ENCODE measurements at regions not wholly inside any gene's neighbourhood (a gene's known extent, or its start where the extent isn't known, plus 50 kb on each side); places are given as distances from the start of the nearest gene placed in this dataset.

DNA sequence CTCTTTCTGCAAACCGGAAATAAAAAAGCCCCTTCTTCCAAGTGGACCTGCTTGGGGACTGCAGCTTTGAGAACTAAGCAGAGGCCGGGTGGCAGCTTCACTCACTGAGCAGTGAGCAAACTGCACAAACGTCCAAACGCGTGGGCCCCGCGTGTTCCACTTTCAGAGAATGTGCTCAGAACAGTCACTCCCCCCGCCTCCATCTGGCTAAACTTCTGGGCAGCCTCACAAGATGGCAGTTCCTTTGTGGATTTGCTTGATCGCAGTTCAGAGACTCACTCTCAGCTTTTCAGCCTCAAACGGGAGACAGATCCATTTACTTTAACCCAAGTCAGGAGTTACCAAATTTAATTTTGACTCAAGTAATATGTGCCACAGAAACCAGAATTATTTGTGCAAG lies 216.6 kb downstream of the TLE1 start (continued):
- TF ChIP-seq ZNF197 (CRISPR knock-in tag; IDR thresholded peaks at IDR 0.05; ENCODE audit: low read depth) (no peak), U2AF2 (optimal IDR thresholded peaks at IDR 0.05; ENCODE audit: low read depth, low read length) (no peak), HDAC3 (IDR thresholded peaks at IDR 0.05; ENCODE audit: borderline replicate concordance, partially characterized antibody) (no peak), NELFE (IDR thresholded peaks at IDR 0.05; ENCODE audit: insufficient read depth, insufficient read length) (no peak)
- TF ChIP-seq, protein P1, sequence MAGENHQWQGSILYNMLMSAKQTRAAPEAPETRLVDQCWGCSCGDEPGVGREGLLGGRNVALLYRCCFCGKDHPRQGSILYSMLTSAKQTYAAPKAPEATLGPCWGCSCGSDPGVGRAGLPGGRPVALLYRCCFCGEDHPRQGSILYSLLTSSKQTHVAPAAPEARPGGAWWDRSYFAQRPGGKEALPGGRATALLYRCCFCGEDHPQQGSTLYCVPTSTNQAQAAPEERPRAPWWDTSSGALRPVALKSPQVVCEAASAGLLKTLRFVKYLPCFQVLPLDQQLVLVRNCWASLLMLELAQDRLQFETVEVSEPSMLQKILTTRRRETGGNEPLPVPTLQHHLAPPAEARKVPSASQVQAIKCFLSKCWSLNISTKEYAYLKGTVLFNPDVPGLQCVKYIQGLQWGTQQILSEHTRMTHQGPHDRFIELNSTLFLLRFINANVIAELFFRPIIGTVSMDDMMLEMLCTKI (IDR thresholded peaks at IDR 0.05; ENCODE audit: partially characterized antibody), result no peak
- TF ChIP-seq, protein P2, sequence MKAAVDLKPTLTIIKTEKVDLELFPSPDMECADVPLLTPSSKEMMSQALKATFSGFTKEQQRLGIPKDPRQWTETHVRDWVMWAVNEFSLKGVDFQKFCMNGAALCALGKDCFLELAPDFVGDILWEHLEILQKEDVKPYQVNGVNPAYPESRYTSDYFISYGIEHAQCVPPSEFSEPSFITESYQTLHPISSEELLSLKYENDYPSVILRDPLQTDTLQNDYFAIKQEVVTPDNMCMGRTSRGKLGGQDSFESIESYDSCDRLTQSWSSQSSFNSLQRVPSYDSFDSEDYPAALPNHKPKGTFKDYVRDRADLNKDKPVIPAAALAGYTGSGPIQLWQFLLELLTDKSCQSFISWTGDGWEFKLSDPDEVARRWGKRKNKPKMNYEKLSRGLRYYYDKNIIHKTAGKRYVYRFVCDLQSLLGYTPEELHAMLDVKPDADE (conservative IDR thresholded peaks at IDR 0.05; ENCODE audit: control insufficient read depth, low read depth, low read length), result no peak
- TF ChIP-seq, protein P3, sequence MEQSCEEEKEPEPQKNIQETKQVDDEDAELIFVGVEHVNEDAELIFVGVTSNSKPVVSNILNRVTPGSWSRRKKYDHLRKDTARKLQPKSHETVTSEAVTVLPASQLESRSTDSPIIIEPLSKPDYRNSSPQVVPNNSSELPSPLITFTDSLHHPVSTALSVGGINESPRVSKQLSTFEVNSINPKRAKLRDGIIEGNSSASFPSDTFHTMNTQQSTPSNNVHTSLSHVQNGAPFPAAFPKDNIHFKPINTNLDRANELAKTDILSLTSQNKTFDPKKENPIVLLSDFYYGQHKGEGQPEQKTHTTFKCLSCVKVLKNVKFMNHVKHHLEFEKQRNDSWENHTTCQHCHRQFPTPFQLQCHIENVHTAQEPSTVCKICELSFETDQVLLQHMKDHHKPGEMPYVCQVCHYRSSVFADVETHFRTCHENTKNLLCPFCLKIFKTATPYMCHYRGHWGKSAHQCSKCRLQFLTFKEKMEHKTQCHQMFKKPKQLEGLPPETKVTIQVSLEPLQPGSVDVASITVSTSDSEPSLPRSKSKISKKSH (CRISPR knock-in tag; IDR thresholded peaks at IDR 0.05), result no peak
